RPMI8226 (cell line): ENCODE measurements at regions not wholly inside any gene's neighbourhood (a gene's known extent, or its start where the extent isn't known, plus 50 kb on each side); places are given as distances from the start of the nearest gene placed in this dataset.
"Not testable (repeated sequence)": the region's sequence is repeated elsewhere in the genome, so short reads cannot be mapped to it uniquely, and the experiment has no call there.

Experiments used
- DNase-seq: peaks from one replicate; pipeline ENCODE4 v3.0.0-alpha.2; 2015

GRCh38 chr5:97545886-97546535, 363.0 kb upstream of the RIOK2 start:
- DNase-seq: no peak

DNA sequence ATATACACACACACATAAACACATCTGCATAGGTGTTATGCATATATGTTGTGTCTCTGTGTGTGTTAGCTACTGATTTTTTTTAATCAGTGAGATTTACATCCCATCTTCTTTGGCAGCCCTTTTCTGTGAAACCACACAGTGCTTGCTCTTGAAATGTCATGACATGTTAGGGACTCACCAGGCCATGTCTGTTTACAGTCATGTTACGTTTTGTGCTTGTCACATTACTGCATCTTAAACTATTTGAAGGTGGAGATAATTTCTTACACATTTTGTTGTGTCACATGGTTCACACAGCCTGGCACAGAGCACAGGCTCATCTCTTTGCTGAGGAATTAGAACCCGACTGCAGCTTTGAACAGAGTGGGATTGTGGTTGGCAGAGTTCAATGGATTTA, 364.4 kb upstream of the RIOK2 start:
- no peak for DNase-seq

DNA sequence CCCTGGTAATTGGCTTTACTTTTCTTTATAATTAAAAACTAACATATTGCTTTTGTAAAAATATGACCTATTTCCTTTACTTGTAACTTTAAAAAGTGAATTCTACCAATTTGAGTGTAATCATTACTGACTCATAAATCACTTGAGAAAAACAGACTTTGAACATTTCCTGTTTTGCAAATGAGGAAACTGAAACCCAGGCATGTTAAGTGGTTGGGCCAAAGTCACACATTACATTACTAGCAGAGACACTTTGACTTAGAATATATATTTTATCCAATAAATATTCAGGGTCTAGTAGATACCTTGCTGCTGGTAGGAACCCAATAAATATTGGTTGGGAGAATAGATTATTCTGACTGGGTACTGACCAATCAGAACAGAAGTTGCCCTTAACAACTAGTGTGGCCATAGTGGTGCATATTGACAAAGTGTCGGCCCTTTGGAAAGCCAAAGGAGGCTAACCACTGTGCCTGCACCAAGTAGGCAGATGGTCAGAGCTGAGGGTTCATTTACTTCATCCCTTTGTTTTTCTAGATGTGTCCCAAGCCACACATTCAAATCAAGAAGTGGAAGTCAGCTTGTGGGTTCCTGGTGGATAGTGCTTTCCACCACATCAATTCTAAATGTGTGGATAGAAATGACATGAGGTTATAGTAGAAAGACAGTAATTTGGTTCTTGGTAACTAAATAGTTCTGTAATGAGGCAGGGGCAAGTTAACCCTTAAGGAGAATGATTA, 365.1 kb upstream of the RIOK2 start:
- DNase-seq: no peak

GRCh38 chr5:97548739-97549080, 365.7 kb upstream of the RIOK2 start:
- DNase-seq: no peak

DNA sequence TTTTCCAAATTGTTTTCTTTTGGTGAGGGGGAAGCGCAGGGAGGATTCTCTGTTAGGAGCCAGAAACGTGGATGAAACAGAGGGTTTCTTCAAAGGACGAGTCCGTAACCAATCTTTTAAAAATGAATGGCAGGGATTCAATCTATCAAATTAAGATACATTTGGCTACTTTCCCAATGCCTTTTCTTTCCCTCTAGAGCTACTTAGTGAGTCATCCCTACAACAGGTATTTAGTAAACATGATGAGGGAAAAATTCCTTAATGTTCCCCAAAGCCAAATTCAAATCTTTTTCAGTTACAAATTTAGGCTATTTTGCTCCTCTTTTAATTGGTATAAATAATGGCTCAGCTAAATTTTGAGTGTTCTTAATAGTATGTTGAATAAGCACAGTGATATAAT, 366.4 kb upstream of the RIOK2 start:
- DNase-seq: no peak

DNA sequence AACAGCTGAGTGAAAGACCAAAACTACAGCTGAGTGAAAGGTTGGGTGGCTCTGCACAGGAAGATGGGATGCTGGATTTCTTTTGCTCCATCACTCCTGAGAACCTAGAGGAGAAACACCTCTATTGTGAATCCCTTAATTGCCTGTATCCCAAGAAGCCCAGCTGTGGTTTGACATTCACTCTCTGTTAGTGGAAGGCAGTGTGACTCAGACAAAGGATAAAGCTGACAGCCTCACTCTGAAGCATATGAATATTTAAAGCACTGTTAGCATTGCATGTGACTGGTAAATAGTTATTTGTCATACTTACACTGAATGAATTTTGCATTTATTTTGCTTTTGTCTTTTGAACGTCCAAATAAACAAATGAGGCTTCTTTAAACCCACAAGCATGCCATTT, 367.1 kb upstream of the RIOK2 start:
- no peak for DNase-seq

DNA sequence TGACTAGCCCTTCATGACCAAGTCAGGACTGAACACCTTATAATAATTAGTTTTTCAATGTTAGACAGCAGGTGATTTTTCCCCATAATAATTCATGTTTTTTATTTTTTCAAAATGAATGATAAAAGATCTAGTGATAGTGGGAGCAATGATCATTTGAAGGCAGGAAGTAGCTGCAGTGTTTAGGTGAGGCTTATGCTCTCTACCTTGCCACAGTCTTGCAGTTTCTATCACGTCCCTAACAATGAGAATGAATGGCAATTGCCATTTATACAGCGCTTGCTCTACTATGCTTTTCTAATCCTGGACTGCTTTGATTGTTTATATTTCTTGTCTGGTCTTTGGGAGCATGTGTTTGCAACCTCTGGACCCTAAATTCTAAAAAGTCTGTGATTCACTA, 367.8 kb upstream of the RIOK2 start:
- DNase-seq: no peak

- no peak for DNase-seq
Measured at GRCh38 chr5:97553604-97554452, 370.8 kb upstream of the RIOK2 start.

- no peak for DNase-seq
Measured at GRCh38 chr5:97554977-97555643, 372.1 kb upstream of the RIOK2 start.

- no peak for DNase-seq
Measured at GRCh38 chr5:97555644-97555981, 372.6 kb upstream of the RIOK2 start.

DNA sequence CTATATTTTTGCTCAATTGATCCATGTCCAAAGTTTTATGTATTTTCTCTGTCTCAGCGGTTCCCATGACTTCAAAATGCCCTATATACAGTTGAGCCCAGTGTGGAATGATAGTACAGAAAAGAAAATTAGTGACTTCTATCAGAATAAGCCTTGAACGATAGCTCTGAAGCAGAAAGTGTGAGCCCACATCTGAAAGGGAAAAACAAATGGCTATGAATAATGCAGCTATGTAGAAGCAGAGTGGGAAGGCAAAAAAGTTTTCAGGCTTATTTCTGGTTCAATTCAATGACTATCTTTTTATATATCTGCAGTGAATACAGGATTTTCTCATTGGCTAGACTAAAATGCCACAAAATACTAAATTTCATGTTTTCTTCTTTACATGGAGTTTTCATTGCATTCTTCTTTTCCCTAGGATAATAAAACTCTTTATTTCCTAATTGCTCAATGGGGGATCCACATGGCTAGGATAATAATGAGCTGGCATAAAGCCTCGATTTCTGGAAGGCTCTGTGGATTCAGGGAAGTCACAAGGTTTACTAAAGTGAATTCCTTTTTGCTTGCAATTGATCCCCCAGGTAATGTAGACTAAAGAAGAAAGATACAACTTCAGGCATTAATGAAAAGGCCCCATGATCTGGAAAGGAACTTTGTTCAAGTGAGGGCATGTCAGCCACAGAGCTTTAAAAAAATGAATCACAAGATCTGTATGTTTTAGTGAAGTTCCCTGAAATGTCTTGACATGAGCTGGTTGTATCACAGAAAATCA, 377.0 kb upstream of the RIOK2 start:
- no peak for DNase-seq

DNA sequence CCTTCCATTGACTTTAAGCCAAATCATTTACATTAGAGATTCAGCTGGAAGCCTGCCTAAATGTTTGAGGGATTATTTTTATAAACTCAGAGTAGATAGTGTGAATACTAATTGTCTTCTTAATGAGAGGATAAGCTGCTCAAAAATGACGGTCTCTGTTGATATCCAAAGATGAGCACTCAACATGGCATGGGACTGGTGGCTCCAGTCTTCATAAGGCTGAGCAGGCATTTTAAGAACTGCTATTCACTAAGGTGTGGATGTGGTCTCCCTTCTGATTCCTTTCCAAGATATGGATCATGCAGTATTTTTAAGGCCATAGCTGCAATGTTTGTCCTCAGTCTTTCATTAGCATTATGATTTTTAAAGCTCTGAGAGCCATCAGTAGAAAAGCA, 377.5 kb upstream of the RIOK2 start:
- DNase-seq: no peak

DNA sequence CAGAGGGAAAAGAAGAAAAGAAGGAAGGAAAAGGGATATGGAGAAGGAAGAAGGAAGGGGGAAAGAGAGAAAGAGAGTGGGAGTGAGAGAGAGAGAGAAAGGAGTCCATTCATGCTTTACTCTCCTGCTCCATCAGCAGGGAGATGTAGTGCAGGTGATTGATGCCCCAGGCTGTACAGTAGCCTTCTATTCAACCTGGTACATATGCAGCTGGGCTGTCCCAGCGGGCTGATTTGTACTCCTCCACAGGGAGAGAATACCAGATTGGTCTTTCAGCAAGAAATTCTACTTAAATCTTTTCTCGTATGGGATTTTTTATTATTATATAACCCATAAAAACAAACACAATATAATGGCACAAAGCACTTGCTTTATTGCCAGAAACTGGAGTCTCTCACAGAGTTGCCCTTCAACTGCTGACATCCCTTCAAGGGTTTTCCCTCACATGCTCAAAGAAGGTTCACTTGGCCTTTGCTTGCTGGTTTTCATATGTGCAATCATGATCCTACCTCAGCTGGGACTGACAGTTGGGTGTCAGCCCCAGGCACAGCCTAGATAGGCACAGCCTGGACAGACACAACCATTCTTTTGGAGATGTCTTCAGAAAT, 380.1 kb upstream of the RIOK2 start:
- DNase-seq: no peak

GRCh38 chr5:97568382-97568781, 385.3 kb upstream of the RIOK2 start:
- DNase-seq: no peak

DNA sequence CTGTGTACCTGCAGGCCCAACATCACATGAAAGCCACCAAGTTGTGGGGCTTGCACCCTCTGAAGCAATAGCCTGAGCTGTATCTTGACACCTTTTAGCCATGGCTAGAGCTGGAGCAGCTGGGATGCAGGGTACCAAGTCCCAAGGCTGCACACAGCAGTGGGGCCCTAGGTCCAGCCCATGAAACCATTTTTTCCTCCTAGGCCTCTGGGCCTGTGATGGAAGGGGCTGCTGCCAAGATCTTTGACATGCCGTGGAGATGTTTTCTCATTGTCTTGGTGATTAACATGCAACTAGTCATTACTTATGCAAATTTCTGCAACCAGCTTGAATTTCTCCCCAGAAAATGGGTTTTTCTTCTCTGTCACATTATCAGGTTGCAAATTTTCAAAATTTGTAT, 387.2 kb upstream of the RIOK2 start:
- no peak for DNase-seq

DNA sequence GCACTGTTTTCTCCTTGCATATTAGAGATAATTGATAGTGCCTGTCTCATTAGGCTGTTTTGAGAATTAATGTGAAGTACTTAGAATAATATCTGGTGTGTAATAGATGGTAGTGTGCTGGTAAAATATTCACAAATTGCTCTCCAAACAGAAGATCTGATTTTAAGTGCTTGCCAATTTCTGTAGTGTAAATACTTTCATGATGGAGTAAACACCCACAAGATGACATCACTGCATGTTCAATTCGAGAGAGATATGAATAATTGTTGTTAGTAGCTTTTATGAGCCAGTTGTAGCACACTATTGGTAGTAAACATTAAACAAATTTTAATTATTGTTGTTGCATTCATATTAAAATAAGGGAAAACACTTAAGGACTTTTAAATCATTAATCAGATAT, 392.3 kb upstream of the RIOK2 start:
- no peak for DNase-seq

- DNase-seq: no peak
Measured at GRCh38 chr5:97576956-97577355, 393.9 kb upstream of the RIOK2 start.

- not testable (repeated sequence) for DNase-seq
Measured at GRCh38 chr5:97579977-97580376, 396.9 kb upstream of the RIOK2 start.

- DNase-seq: no peak
Measured at GRCh38 chr5:97580746-97581145, 397.7 kb upstream of the RIOK2 start.

DNA sequence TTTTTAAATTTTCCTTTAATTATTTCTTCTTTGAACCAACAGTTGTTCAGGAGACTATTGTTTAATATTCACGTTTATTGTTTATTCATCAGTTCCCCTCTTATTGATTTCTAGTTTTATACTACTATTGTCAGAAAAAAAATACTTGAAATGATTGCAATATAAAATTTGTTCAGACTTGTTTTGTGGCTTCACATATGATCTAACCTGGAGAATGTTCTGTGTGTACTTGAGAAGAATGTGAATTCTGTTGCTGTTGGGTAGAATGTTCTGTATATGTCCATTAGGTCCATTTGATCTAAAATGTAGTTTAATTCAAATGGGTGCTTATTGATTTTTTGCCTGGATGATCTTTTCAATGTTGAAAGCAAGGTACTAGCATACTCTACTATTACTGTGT, 408.7 kb upstream of the RIOK2 start:
- DNase-seq: no peak

- no peak for DNase-seq
Measured at GRCh38 chr5:97600486-97600885, 417.4 kb upstream of the RIOK2 start.

GRCh38 chr5:97601651-97602050, 418.6 kb upstream of the RIOK2 start:
- no peak for DNase-seq
